HepG2 (cell line): ENCODE measurements at regions not wholly inside any gene's neighbourhood (a gene's known extent, or its start where the extent isn't known, plus 50 kb on each side); places are given as distances from the start of the nearest gene placed in this dataset.

ENCODE experiments used
- ATF1 ChIP-seq: IDR thresholded peaks from 2 replicates; pipeline ENCODE4 v1.6.1; 2016; ENCODE audit warnings: mild to moderate bottlenecking, control low read depth
- CBX5 ChIP-seq: sonication (generic); formaldehyde crosslinking; IDR thresholded peaks from 2 replicates; pipeline ENCODE4 v1.4.0; 2020; ENCODE audit warnings: missing genetic modification reagents, borderline replicate concordance
- DR1 ChIP-seq: sonication (generic); formaldehyde crosslinking; IDR thresholded peaks from 2 replicates; pipeline ENCODE4 v1.8.0; 2021; ENCODE audit warnings: mild to moderate bottlenecking, missing genetic modification reagents, inconsistent platforms
- DRAP1 ChIP-seq: IDR thresholded peaks from 2 replicates; pipeline ENCODE4 v1.6.1; 2016; ENCODE audit warnings: missing genetic modification reagents, missing compliant biosample characterization
- HOMEZ ChIP-seq: IDR thresholded peaks from 2 replicates; pipeline ENCODE4 v1.6.1; 2016; ENCODE audit warnings: low read depth
- MIER3 ChIP-seq: IDR thresholded peaks from 2 replicates; pipeline ENCODE4 v1.6.1; 2016; ENCODE audit warnings: missing compliant biosample characterization, borderline replicate concordance
- ONECUT2 ChIP-seq: sonication (generic); formaldehyde crosslinking; IDR thresholded peaks from 2 replicates; pipeline ENCODE4 v1.4.0; 2020; ENCODE audit warnings: missing genetic modification reagents
- POLR2A ChIP-seq, 2 experiments: IDR thresholded peaks; 2 replicates each; pipeline ENCODE4 v1.6.1; 2011; ENCODE audit warnings: low read depth in 2 of 2, low read length in 2 of 2, mild to moderate bottlenecking in 1 of 2, moderate library complexity in 1 of 2; ENCODE audit not compliant: insufficient read depth in 1 of 2
- POLR2G ChIP-seq: fragments of 200-400 bp; formaldehyde crosslinking; IDR thresholded peaks from 2 replicates; pipeline ENCODE4 v1.6.1; 2018; ENCODE audit warnings: mild to moderate bottlenecking, low read depth, low read length, moderate library complexity
- RBM22 ChIP-seq: fragments of 200-400 bp; formaldehyde crosslinking; optimal IDR thresholded peaks from 2 replicates; pipeline ENCODE3; 2017; ENCODE audit warnings: mild to moderate bottlenecking, low read length, moderate library complexity
- RFX5 ChIP-seq: IDR thresholded peaks from 2 replicates; pipeline ENCODE4 v1.6.1; 2011; ENCODE audit warnings: low read depth, low read length, improper control_type of control experiment
- SUZ12 ChIP-seq: fragments of 150-350 bp; IDR thresholded peaks from 2 replicates; pipeline ENCODE4 v1.6.1; 2014; ENCODE audit warnings: low read depth, low read length
- ZFP90 ChIP-seq: sonication (generic); formaldehyde crosslinking; IDR thresholded peaks from 2 replicates; pipeline ENCODE4 v1.8.0; 2022; ENCODE audit warnings: missing genetic modification reagents, mild to moderate bottlenecking, inconsistent platforms, borderline replicate concordance
- ZFYVE20 ChIP-seq: sonication (generic); formaldehyde crosslinking; IDR thresholded peaks from 2 replicates; pipeline ENCODE4 v1.8.0; 2023; ENCODE audit warnings: low read depth, mild to moderate bottlenecking, moderate library complexity, missing genetic modification reagents, borderline replicate concordance
- ZKSCAN8 ChIP-seq: IDR thresholded peaks from 2 replicates; pipeline ENCODE4 v1.6.1; 2016; ENCODE audit warnings: borderline replicate concordance, missing genetic modification reagents, missing compliant biosample characterization
- ZNF205 ChIP-seq: IDR thresholded peaks from 2 replicates; pipeline ENCODE4 v1.6.1; 2018; ENCODE audit warnings: missing biosample characterization, missing genetic modification reagents
- ZNF839 ChIP-seq: sonication (generic); formaldehyde crosslinking; IDR thresholded peaks from 2 replicates; pipeline ENCODE4 v1.4.0; 2020; ENCODE audit warnings: missing genetic modification reagents, mild to moderate bottlenecking, borderline replicate concordance
- TF ChIP-seq, protein P1 (sequence below): sonication (generic); formaldehyde crosslinking; IDR thresholded peaks from 2 replicates; pipeline ENCODE4 v1.5.1; 2020; ENCODE audit warnings: mild to moderate bottlenecking, missing genetic modification reagents, moderate library complexity
- TF ChIP-seq, protein P2 (sequence below): sonication (generic); formaldehyde crosslinking; IDR thresholded peaks from 2 replicates; pipeline ENCODE4 v1.5.0; 2020; ENCODE audit warnings: mild to moderate bottlenecking, missing genetic modification reagents

DNA sequence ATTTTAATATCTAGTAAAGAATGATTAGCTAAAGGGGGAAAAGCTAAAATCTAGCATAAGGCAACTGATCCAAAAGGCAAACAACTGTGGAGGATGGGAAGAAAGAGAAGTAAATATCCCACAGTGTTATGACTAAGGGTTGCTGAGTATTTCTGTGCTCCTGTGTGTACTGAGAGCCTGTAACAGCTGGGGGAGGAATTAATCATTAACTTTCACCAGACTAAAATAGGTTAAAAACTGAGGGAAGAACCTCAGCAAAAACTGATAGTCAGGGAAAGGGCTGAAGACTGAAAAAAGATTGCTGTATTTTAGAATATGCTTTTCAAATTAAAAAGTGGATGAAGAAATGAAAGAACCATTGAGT, 365.9 kb downstream of the CXXC4 start (continued):
- TF ChIP-seq, protein P1, sequence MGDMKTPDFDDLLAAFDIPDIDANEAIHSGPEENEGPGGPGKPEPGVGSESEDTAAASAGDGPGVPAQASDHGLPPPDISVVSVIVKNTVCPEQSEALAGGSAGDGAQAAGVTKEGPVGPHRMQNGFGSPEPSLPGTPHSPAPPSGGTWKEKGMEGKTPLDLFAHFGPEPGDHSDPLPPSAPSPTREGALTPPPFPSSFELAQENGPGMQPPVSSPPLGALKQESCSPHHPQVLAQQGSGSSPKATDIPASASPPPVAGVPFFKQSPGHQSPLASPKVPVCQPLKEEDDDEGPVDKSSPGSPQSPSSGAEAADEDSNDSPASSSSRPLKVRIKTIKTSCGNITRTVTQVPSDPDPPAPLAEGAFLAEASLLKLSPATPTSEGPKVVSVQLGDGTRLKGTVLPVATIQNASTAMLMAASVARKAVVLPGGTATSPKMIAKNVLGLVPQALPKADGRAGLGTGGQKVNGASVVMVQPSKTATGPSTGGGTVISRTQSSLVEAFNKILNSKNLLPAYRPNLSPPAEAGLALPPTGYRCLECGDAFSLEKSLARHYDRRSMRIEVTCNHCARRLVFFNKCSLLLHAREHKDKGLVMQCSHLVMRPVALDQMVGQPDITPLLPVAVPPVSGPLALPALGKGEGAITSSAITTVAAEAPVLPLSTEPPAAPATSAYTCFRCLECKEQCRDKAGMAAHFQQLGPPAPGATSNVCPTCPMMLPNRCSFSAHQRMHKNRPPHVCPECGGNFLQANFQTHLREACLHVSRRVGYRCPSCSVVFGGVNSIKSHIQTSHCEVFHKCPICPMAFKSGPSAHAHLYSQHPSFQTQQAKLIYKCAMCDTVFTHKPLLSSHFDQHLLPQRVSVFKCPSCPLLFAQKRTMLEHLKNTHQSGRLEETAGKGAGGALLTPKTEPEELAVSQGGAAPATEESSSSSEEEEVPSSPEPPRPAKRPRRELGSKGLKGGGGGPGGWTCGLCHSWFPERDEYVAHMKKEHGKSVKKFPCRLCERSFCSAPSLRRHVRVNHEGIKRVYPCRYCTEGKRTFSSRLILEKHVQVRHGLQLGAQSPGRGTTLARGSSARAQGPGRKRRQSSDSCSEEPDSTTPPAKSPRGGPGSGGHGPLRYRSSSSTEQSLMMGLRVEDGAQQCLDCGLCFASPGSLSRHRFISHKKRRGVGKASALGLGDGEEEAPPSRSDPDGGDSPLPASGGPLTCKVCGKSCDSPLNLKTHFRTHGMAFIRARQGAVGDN (CRISPR knock-in tag), result no peak
- no peak; the same call in 1 of the 2 replicates for TF ChIP-seq ZKSCAN8
- no peak for TF ChIP-seq RBM22
- no peak for TF ChIP-seq RFX5
- TF ChIP-seq ATF1 (CRISPR knock-in tag), result peak; percentile 27; the same call in 1 of the 2 replicates
- no peak for TF ChIP-seq POLR2A (IDR thresholded peaks at IDR 0.05; ENCODE audit: insufficient read depth in 1 of 2, low read depth in 2 of 2, low read length in 2 of 2)
- TF ChIP-seq DR1 (CRISPR knock-in tag), result no peak
- TF ChIP-seq HOMEZ (CRISPR knock-in tag), result peak; percentile 86; the same call in 1 of the 2 replicates
- no peak for TF ChIP-seq SUZ12
- TF ChIP-seq ZFYVE20, result no peak
- TF ChIP-seq POLR2G, result no peak
- TF ChIP-seq DRAP1 (CRISPR knock-in tag), result 0 out of 2 replicates have a peak, but pooled peaks have one; percentile 43
- TF ChIP-seq ONECUT2 (CRISPR knock-in tag), result no peak
- TF ChIP-seq CBX5, result no peak
- TF ChIP-seq, protein P2, sequence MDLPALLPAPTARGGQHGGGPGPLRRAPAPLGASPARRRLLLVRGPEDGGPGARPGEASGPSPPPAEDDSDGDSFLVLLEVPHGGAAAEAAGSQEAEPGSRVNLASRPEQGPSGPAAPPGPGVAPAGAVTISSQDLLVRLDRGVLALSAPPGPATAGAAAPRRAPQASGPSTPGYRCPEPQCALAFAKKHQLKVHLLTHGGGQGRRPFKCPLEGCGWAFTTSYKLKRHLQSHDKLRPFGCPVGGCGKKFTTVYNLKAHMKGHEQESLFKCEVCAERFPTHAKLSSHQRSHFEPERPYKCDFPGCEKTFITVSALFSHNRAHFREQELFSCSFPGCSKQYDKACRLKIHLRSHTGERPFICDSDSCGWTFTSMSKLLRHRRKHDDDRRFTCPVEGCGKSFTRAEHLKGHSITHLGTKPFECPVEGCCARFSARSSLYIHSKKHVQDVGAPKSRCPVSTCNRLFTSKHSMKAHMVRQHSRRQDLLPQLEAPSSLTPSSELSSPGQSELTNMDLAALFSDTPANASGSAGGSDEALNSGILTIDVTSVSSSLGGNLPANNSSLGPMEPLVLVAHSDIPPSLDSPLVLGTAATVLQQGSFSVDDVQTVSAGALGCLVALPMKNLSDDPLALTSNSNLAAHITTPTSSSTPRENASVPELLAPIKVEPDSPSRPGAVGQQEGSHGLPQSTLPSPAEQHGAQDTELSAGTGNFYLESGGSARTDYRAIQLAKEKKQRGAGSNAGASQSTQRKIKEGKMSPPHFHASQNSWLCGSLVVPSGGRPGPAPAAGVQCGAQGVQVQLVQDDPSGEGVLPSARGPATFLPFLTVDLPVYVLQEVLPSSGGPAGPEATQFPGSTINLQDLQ (CRISPR knock-in tag), result no peak
- TF ChIP-seq ZFP90 (CRISPR knock-in tag), result no peak
- no peak for TF ChIP-seq ZNF839 (CRISPR knock-in tag)
- TF ChIP-seq ZNF205 (CRISPR knock-in tag), result no peak
- peak; percentile 62; the same call in 1 of the 2 replicates for TF ChIP-seq MIER3 (CRISPR knock-in tag)
